PFSK-1 (cell line): ENCODE measurements at regions not wholly inside any gene's neighbourhood (a gene's known extent, or its start where the extent isn't known, plus 50 kb on each side); places are given as distances from the start of the nearest gene placed in this dataset.

Source experiments
- FOXP2 ChIP-seq: optimal IDR thresholded peaks from 2 replicates; pipeline ENCODE3; 2011; ENCODE audit warnings: borderline replicate concordance, control low read depth, inconsistent platforms; ENCODE audit not compliant: insufficient read depth; ENCODE audit errors: extremely low read length, extremely low read depth
- POLR2AphosphoS5 ChIP-seq: IDR thresholded peaks from 2 replicates; pipeline ENCODE4 v1.6.1; 2012; ENCODE audit warnings: low read depth, mild to moderate bottlenecking, control low read depth, low read length, moderate library complexity
- REST ChIP-seq, 2 experiments: IDR thresholded peaks; 2 replicates each; pipeline versions ENCODE4 v1.6.1 to v1.8.0; 2011 to 2012; ENCODE audit warnings: low read depth in 2 of 2, low read length in 2 of 2, control low read depth in 1 of 2, inconsistent platforms in 1 of 2, mild to moderate bottlenecking in 1 of 2, moderate library complexity in 1 of 2; ENCODE audit not compliant: insufficient read depth in 1 of 2
- SIN3A ChIP-seq: IDR thresholded peaks from 2 replicates; pipeline ENCODE4 v1.6.1; 2012; ENCODE audit warnings: mild to moderate bottlenecking, low read length, moderate library complexity, borderline replicate concordance; ENCODE audit not compliant: insufficient read depth
- TAF1 ChIP-seq: IDR thresholded peaks from 2 replicates; pipeline ENCODE4 v1.6.1; 2012; ENCODE audit warnings: low read length, control low read depth, borderline replicate concordance; ENCODE audit not compliant: insufficient read depth

GRCh38 chr19:29040292-29040691 lies 172.7 kb downstream of the UQCRFS1 start:
- TF ChIP-seq SIN3A (no peak), REST (IDR thresholded peaks at IDR 0.05; ENCODE audit: insufficient read depth in 1 of 2, low read depth in 2 of 2, low read length in 2 of 2) (no peak), FOXP2 (no peak), POLR2AphosphoS5 (no peak)

GRCh38 chr19:29031216-29031615 lies 181.7 kb downstream of the UQCRFS1 start:
- no peak for TF ChIP-seq TAF1

GRCh38 chr19:29029268-29029958 lies 183.5 kb downstream of the UQCRFS1 start:
- TF ChIP-seq TAF1 (no peak), SIN3A (no peak), POLR2AphosphoS5 (no peak), REST (IDR thresholded peaks at IDR 0.05; ENCODE audit: insufficient read depth in 1 of 2, low read depth in 2 of 2, low read length in 2 of 2) (no peak), FOXP2 (no peak)

GRCh38 chr19:29022599-29022998 lies 190.4 kb downstream of the UQCRFS1 start:
- no peak for TF ChIP-seq TAF1
- TF ChIP-seq POLR2AphosphoS5 = no peak
- TF ChIP-seq REST (IDR thresholded peaks at IDR 0.05; ENCODE audit: insufficient read depth in 1 of 2, low read depth in 2 of 2, low read length in 2 of 2) = no peak
- no peak for TF ChIP-seq FOXP2
- TF ChIP-seq SIN3A = no peak

- TF ChIP-seq FOXP2 (no peak), SIN3A (no peak), TAF1 (no peak), REST (IDR thresholded peaks at IDR 0.05; ENCODE audit: insufficient read depth in 1 of 2, low read depth in 2 of 2, low read length in 2 of 2) (no peak), POLR2AphosphoS5 (no peak)
These were observed 190.8 kb downstream of the UQCRFS1 start for GRCh38 chr19:29022165-29022564.
